Heart right ventricle (tissue), 16 donors: ENCODE measurements at regions not wholly inside any gene's neighbourhood (a gene's known extent, or its start where the extent isn't known, plus 50 kb on each side); places are given as distances from the start of the nearest gene placed in this dataset.

ENCODE experiments used
- ATAC-seq, 8 donors: fragments of 200-7000 bp; cut with Tn5 transposase; one replicate each; pipeline ENCODE4 v1.9.1; 2020; ENCODE audit warnings: mild to moderate bottlenecking in 8 of 8, moderate library complexity in 8 of 8, moderate number of reproducible peaks in 1 of 8
- DNase-seq, 2 donors: peaks; one replicate each; pipeline ENCODE4 v3.0.0-alpha.2; 2020
- H3K27ac ChIP-seq, 10 donors: fragments of 200-600 bp; sonication (generic) in 2 of 10; one replicate each; pipeline versions ENCODE4 v1.5.0 to v1.8.0; 2020 to 2022; ENCODE audit warnings: mild to moderate bottlenecking in 3 of 10
- H3K27me3 ChIP-seq, 7 donors: fragments of 200-600 bp; one replicate each; pipeline ENCODE4 v1.8.0; 2021 to 2022; ENCODE audit warnings: mild to moderate bottlenecking in 2 of 7
- H3K36me3 ChIP-seq, 9 donors: fragments of 200-600 bp; sonication (generic) in 1 of 9; one replicate each; pipeline versions ENCODE4 v1.5.0 to v1.8.0; 2020 to 2022; ENCODE audit warnings: mild to moderate bottlenecking in 2 of 9
- H3K4me1 ChIP-seq, 9 donors: fragments of 200-600 bp; sonication (generic) in 1 of 9; one replicate each; pipeline versions ENCODE4 v1.5.0 to v1.8.0; 2020 to 2022; ENCODE audit warnings: mild to moderate bottlenecking in 4 of 9
- H3K4me3 ChIP-seq, 10 donors: fragments of 200-600 bp; sonication (generic) in 2 of 10; one replicate each; pipeline versions ENCODE4 v1.5.0 to v1.8.0; 2020 to 2022; ENCODE audit warnings: mild to moderate bottlenecking in 7 of 10, moderate library complexity in 2 of 10
- H3K9me3 ChIP-seq, 11 donors: fragments of 200-600 bp in 10 of 11; sonication (generic) in 2 of 11; one replicate each; pipeline versions ENCODE4 v1.5.0 to v1.8.0; 2013 to 2022; ENCODE audit warnings: mild to moderate bottlenecking in 2 of 11, control low read depth in 1 of 11, moderate library complexity in 1 of 11
- WGBS, 2 donors: extraction: QIAGEN DNeasy Blood & Tissue Kit; methylation state at CpG; one replicate each; pipeline ENCODE4 v1.1.7; 2013; ENCODE audit warnings: inconsistent platforms in 1 of 2; 5-methylcytosine and 5-hydroxymethylcytosine counted together
- intact Hi-C, 10 donors: fragments of 100-400 bp; cut with DNase I; formaldehyde crosslinking; loops; one replicate each; pipeline versions ENCODE4 v1.11.1 to v1.14.2; 2022
- TF ChIP-seq, protein P1 (sequence below), 9 donors: fragments of 200-600 bp; sonication (generic) in 2 of 9; IDR thresholded peaks; one replicate each; pipeline versions ENCODE4 v1.5.0 to v1.8.0; 2021 to 2022; ENCODE audit warnings: antibody characterized with exemption in 9 of 9, mild to moderate bottlenecking in 5 of 9, moderate library complexity in 1 of 9
- donor health status: Arrhythmogenic right ventricular cardiomyopathy.
- donor health status: ischemic (EF 13 %, LVEDD 7.1; RV severe dilation, severe dysfunction).
- donor health status: healthy with polysubstance abuse.
- donor health status: DM: no; HTN: yes; CAD: no.
- donor health status: DM: no; HTN: no; CAD: no.
- donor health status: ischemic (EF 25% LVEDD 6.9; RV normal size, moderate dysfunction).
- donor health status: ischemic (EF 25% LVEDD 5.7; RV mildly dilated, moderate dysfunction).
- donor health status: healthy.
- donor health status: DM: yes; HTN: yes; CAD: no.
- donor health status: Ischemic cardiomyopathy.
- donor health status: ischemic (EF 35%, LVEDD 5.7; RV mildly dilated, moderate dysfunction).
- donor health status: nonischemic (EF 11% LVEDD 7.7; RV severe dilation, severe dysfunction).
- donor health status: DM: yes; HTN: yes; CAD: no.
- donor health status: PGD.
- donor health status: ischemic (EF 29% LVEDD 5.4; RV normal size, mild dysfunction).
- donor health status: nonischemic (EF 23%, LVEDD 6.1; RV moderate dilation, normal function).

DNA sequence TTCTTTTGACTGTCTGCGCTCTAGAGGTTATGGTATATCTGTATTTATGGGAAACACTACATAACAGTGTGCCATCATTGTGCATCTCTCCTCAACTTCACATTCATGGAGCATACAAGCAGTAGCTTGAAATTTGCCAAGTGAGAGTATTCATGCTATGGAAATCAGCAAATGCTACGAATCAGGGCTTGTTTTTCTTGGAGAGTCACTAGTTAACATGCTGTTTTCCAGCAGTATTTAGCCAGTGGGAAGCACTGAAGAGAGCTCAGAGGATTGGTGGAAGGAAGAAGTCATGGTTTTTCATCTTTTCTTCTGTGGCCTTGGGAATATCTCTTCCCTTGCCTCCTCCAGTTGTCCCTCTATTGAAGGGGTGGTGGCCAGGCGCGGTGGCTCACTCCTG is 303.0 kb downstream of the PSAT1 start:
- TF ChIP-seq, protein P1, sequence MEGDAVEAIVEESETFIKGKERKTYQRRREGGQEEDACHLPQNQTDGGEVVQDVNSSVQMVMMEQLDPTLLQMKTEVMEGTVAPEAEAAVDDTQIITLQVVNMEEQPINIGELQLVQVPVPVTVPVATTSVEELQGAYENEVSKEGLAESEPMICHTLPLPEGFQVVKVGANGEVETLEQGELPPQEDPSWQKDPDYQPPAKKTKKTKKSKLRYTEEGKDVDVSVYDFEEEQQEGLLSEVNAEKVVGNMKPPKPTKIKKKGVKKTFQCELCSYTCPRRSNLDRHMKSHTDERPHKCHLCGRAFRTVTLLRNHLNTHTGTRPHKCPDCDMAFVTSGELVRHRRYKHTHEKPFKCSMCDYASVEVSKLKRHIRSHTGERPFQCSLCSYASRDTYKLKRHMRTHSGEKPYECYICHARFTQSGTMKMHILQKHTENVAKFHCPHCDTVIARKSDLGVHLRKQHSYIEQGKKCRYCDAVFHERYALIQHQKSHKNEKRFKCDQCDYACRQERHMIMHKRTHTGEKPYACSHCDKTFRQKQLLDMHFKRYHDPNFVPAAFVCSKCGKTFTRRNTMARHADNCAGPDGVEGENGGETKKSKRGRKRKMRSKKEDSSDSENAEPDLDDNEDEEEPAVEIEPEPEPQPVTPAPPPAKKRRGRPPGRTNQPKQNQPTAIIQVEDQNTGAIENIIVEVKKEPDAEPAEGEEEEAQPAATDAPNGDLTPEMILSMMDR (IDR thresholded peaks at IDR 0.05): no peak
- no peak for DNase-seq
- H3K9me3 ChIP-seq: no peaks in the 10 kb centered on the region
- no peaks in the 10 kb centered on the region for H3K36me3 ChIP-seq
- H3K4me1 ChIP-seq: no peaks in the 10 kb centered on the region
- no peak overlapping the region for H3K4me3 ChIP-seq
- intact Hi-C loops: loop anchor here in 1 of 10 donors (10.0 kb wide), 1 partner anchor 185 kb away; no protein-coding TSS in a partner anchor
- peaks cover 0 to 30% (median 0%) of the 10 kb centered on the region in 7 donors for H3K27me3 ChIP-seq
- WGBS, 2 donors: 77% methylated on average over 4 of the region's 4 CpGs
- no peak overlapping the region for H3K27ac ChIP-seq
- no peak for ATAC-seq

DNA sequence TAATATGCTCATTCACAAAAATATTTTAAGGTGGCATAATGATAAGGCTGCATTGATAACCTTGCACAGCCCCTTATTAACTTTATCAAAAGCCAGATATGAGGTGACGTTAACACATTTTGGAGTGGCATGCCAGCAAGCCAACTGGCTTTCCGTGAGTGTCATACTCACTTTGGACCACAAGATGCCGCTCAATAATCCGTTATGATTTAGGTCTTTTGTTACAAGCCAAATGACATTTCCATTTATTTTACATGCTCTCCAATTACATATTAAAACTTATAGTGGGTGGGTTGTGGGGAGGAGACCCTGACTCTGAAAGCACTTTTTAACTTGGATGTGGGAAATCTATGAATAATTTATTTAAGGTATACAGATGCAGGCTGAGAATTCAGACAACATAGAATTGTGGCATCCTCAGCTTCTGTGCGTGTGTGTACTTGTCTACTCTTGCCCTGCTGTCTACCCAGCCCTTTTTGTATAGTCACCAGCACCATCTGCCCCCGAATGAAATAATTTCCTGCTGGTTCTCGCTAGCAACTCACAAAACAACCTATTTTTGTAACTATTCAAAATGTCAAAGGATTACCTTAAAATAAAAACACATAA is 305.1 kb downstream of the PSAT1 start:
- H3K4me3 ChIP-seq: no peak overlapping the region
- no peak overlapping the region for H3K27ac ChIP-seq
- DNase-seq: peak in 1 of 2 donors; percentile 5
- no peaks in the 10 kb centered on the region for H3K4me1 ChIP-seq
- TF ChIP-seq, protein P1 (IDR thresholded peaks at IDR 0.05): peak; percentile 20 to 75 (median 59)
- peaks cover 0 to 29% (median 0%) of the 10 kb centered on the region in 7 donors for H3K27me3 ChIP-seq
- no peak for ATAC-seq
- no peaks in the 10 kb centered on the region for H3K9me3 ChIP-seq
- no peaks in the 10 kb centered on the region for H3K36me3 ChIP-seq
- intact Hi-C loops: loop anchor here in 1 of 10 donors (10.0 kb wide), 1 partner anchor 183 kb away; no protein-coding TSS in a partner anchor
- 17 to 23% methylated on average over 7 of the region's 7 CpGs for WGBS, 2 donors

DNA sequence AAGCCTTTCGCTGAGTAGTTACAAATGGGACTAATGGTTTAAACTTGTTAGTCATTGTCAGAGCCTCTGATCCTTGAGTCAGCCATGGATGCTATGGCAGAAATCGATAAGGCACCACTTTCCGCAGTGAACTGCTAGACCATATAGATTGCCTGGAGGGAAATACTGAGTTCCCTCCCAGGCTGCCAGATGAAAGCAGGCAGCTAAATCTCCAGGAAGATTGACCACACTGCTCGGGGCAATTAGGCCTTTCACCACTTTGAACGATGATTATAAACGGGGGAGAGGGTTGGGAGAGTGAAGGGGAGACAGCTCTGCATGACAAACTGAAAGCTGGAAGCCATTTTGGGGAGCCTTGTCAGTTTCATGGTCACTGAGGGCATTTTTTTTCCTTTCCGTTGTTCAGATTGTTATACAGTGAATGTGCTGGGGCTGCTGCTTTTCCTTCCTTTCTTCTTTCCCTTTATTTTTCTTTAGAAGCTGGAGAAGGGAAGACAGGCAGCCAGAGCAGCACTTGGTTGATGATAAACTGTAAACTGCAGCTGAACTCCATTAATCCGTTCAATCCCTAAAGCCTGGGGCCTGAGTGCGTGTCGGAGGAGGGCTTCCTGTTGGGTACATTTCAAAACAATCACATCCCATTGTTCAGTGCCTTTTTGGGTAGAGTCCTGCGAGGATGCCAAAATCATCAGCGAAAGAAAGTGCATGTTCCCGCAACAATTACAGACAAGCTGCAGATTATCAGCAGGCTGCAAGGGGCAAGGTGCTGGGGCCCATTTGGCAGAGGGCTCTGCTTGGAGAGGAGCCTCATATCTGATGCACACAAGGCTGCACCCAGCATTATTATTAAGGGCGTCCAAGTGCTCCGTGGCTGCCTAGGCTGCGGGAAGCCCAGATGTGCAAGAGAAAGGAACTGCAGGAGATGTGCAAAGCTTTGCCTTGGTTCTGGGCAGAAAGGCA is 308.4 kb downstream of the PSAT1 start:
- no peaks in the 10 kb centered on the region for H3K36me3 ChIP-seq
- intact Hi-C loops: loop anchor here in 2 of 10 donors (5.0 to 10.0 kb wide), 2 partner anchors 179 to 252 kb away; no protein-coding TSS in a partner anchor
- H3K4me1 ChIP-seq: no peaks in the 10 kb centered on the region
- H3K4me3 ChIP-seq: no peak overlapping the region
- H3K9me3 ChIP-seq: no peaks in the 10 kb centered on the region
- no peak overlapping the region for H3K27ac ChIP-seq
- ATAC-seq (no peak), DNase-seq (no peak)
- TF ChIP-seq, protein P1 (IDR thresholded peaks at IDR 0.05): no peak
- 37 to 43% methylated on average over 16 of the region's 16 CpGs for WGBS, 2 donors
- H3K27me3 ChIP-seq: peaks cover 0 to 12% (median 0%) of the 10 kb centered on the region in 7 donors

DNA sequence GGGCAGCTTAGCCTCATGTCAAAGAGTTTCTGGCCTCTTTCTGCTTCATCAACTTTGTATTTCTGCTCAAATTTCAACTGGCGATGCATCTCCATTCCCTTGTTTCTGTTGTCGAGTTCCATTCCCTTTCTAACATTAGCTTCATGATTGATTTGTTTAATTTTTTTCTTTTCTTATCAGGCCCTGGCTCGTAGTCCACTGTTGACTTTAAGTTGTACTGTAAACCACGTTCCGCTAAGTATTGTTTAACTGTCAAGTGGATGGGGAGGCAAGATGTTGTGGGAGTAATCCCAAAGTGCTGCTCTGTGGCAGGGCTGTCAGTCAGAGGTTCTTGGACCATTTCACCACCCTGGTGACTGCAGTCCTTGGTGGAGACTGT is 309.1 kb downstream of the PSAT1 start:
- Histone ChIP-seq H3K27ac (no peak overlapping the region), H3K9me3 (no peaks in the 10 kb centered on the region), H3K4me1 (no peaks in the 10 kb centered on the region), H3K4me3 (no peak overlapping the region), H3K36me3 (no peaks in the 10 kb centered on the region), H3K27me3 (peaks cover 0 to 7% (median 0%) of the 10 kb centered on the region in 7 donors)
- intact Hi-C loops: loop anchor here in 2 of 10 donors (5.0 to 10.0 kb wide), 2 partner anchors 179 to 251 kb away; no protein-coding TSS in a partner anchor
- TF ChIP-seq, protein P1 (IDR thresholded peaks at IDR 0.05): no peak
- DNase-seq (no peak), ATAC-seq (no peak)
- WGBS, 2 donors: 45 to 53% methylated on average over 5 of the region's 5 CpGs
